ENCODE measurements at regions not wholly inside any gene's neighbourhood (a gene's known extent, or its start where the extent isn't known, plus 50 kb on each side); places are given as distances from the start of the nearest gene placed in this dataset.

DNA sequence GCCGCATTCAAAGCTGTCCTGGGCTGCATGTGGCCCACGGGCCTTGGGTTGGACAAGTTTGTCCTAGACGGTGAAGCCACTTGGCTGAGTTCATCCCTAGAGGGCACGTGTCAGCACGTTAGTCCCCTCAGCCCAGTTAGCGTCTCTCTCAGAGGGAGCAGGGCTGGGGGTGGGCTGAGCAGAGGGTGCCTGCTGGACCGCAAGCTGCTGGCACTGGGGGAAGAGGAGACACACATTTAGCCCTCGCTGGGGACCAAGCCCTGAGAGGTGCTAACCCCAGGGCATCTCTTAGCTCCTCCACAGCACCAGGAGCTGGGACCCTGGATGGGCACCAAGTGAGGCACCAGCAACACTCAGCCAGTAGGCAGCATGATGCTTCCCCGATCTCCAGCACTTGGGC lies 107.0 kb downstream of the SHANK2 start:
- H3K27ac ChIP-seq, result no peak overlapping the region
- CTCF ChIA-PET, result no interaction called here
- POLR2A ChIA-PET (ENCODE audit: low non-redundant PET), result no interaction called here
- TF ChIP-seq, protein P1, sequence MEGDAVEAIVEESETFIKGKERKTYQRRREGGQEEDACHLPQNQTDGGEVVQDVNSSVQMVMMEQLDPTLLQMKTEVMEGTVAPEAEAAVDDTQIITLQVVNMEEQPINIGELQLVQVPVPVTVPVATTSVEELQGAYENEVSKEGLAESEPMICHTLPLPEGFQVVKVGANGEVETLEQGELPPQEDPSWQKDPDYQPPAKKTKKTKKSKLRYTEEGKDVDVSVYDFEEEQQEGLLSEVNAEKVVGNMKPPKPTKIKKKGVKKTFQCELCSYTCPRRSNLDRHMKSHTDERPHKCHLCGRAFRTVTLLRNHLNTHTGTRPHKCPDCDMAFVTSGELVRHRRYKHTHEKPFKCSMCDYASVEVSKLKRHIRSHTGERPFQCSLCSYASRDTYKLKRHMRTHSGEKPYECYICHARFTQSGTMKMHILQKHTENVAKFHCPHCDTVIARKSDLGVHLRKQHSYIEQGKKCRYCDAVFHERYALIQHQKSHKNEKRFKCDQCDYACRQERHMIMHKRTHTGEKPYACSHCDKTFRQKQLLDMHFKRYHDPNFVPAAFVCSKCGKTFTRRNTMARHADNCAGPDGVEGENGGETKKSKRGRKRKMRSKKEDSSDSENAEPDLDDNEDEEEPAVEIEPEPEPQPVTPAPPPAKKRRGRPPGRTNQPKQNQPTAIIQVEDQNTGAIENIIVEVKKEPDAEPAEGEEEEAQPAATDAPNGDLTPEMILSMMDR (conservative IDR thresholded peaks at IDR 0.05; ENCODE audit: low read depth), result no peak
- no peak for DNase-seq (ENCODE audit: low spot score)

DNA sequence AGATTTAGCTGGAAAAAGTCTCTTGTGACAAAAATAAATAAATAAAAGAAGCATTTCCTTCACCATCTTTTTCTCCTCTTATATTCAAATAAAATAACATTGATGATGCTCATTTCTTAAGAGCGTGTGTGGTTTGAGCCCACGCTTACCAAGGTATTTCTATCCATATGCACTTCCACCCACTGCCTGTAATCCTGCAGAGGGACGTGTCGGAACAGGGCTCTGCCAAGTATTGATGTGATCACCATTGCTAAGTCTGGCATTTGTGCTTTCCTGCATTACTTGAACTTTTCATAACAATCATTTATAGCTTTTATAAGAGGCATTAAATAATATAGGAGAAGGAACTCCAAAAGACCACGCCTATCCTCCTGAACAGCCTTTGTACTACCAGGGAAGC lies 107.6 kb downstream of the SHANK2 start:
- ChIA-PET POLR2A (ENCODE audit: low non-redundant PET) (no interaction called here), CTCF (no interaction called here)
- DNase-seq (ENCODE audit: low spot score), result peak; percentile 27
- TF ChIP-seq, protein P1 (conservative IDR thresholded peaks at IDR 0.05; ENCODE audit: low read depth), result no peak
- no peak overlapping the region for H3K27ac ChIP-seq

DNA sequence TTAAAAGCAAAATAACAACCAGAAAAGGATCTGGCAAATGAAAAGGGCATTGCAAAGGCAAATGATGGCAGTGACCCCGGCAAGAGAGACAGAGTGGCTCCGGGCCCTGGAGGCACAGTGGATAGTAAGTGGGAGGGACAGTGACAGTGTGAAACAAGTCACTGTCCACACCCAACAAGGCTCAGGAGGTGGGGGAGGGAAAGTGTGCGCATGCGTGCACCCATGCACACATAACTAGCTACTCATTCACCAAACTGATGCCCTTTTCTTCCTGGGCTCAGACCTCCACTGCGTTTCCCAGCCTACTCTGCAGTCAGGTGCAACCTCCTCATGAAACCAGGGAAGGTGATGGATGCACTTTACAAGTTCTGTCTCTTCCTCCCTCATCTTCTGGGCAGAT lies 108.4 kb downstream of the SHANK2 start:
- no peak for DNase-seq (ENCODE audit: low spot score)

DNA sequence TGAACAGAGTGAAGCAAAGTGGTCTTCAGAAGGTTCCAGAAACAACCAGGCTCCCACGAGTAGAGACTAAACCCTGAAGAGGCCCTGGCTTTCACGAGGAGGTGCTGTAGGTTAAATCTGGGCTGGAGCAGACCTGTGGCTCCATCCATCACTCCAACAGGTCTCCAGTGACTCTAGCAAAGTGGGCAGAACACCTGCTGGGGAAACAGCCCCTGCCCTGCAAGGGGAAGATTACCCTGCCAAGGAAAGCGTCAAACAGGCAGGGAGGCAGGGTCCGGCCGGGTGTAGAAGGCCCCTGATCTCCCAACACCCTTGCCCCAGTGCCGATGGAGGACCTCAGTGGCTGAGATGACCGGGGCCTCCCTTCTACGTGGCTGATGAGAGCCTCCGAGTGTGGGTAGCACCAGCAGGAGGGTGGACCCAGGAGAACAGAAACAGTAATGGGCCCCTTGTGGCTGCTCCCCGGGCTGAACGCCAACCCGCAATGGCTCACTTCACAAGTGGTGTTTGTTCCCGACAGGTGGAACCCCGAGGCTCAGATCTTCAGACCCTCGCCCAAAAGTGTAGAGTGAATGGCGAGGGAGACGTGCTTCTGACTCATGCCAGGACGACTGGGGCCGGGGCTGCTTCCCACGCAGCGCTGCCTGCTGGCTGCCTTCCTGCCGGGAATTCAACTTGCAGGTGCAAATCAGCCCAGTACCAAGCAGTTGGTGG lies 112.0 kb downstream of the SHANK2 start:
- DNase-seq (ENCODE audit: low spot score), result no peak
- TF ChIP-seq, protein P1 (conservative IDR thresholded peaks at IDR 0.05; ENCODE audit: low read depth), result no peak
- POLR2A ChIA-PET (ENCODE audit: low non-redundant PET), result no interaction called here
- CTCF ChIA-PET, result no interaction called here
- H3K27ac ChIP-seq, result no peak overlapping the region

More for the DNA sequence above, 108.4 kb downstream of the SHANK2 start:
- TF ChIP-seq, protein P1 (conservative IDR thresholded peaks at IDR 0.05; ENCODE audit: low read depth), result no peak
- CTCF ChIA-PET, result no interaction called here
- no peak overlapping the region for H3K27ac ChIP-seq
- POLR2A ChIA-PET (ENCODE audit: low non-redundant PET), result no interaction called here

DNA sequence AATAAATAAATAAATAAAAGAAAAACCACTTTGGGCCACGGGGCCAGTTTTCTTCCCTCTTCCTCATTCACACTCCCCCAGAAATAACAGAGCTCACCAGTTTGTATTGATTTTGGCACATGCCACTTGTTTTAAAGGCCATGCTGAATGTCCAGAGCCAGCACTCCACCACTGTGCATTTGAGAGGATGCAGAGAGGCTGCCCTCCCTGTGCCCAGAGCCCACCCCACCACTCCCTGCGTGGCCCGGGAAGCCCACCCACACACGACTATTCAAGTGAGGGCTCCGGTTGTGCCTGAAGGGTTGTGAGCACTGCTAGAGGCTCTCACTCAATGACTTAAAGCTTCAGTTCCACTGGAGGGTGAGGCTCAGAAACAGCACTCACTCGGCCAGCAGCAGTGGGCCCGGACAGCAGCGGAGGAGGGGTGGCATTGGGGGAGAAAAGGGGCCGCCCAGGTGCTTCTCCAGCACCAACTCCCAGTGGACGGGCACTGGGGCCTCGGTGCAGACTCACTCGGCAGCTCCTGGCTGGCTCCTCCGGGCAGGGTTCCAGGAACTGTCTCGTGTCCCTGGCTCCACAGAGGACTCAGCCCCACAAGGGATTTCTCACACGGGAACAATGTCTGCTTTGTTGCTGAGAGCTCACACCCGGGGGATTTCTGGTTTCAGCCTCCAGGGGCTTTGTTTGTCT lies 112.7 kb downstream of the SHANK2 start:
- H3K27ac ChIP-seq, result no peak overlapping the region
- TF ChIP-seq, protein P1 (conservative IDR thresholded peaks at IDR 0.05; ENCODE audit: low read depth), result no peak
- POLR2A ChIA-PET (ENCODE audit: low non-redundant PET), result no interaction called here
- DNase-seq (ENCODE audit: low spot score), result no peak
- CTCF ChIA-PET, result no interaction called here

DNA sequence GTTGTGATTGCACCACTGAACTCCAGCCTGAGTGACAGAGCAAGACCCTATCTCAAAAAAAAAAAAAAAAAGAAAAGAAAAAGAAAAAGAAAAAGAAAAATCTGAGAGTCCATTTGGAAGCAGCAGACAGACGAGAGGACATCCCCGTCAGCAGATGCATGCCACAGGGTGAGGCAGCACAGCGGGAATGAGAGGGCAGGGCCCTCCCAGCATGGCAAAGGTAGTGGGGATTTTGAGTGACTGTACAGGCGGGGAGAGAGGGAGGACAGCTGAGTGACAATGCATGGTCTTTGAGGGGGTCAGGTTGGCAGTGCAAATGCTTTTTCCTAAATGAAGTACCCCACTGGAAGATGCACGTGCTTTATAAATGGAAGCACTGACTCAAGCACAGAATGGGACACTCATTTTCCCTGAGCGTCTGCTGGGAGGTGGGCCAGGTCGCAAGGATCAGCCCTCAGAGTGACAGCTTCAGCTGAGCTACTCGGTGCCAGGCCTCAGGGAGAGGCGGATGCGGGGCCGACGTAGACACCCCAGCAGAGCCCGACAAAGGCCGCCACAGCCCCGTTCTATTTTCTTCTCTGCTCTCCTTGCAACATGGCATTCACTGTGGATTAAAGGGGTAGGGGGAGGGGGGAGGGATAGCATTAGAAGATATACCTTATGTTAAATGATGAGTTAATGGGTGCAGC lies 113.5 kb downstream of the SHANK2 start:
- CTCF ChIA-PET, result no interaction called here
- TF ChIP-seq, protein P1 (conservative IDR thresholded peaks at IDR 0.05; ENCODE audit: low read depth), result no peak

More for the DNA sequence above, 113.5 kb downstream of the SHANK2 start:
- POLR2A ChIA-PET (ENCODE audit: low non-redundant PET), result no interaction called here
- DNase-seq (ENCODE audit: low spot score), result no peak
- no peak overlapping the region for H3K27ac ChIP-seq

Data from RWPE1 (cell line).